ENCODE measurements at regions not wholly inside any gene's neighbourhood (a gene's known extent, or its start where the extent isn't known, plus 50 kb on each side); places are given as distances from the start of the nearest gene placed in this dataset.

DNA sequence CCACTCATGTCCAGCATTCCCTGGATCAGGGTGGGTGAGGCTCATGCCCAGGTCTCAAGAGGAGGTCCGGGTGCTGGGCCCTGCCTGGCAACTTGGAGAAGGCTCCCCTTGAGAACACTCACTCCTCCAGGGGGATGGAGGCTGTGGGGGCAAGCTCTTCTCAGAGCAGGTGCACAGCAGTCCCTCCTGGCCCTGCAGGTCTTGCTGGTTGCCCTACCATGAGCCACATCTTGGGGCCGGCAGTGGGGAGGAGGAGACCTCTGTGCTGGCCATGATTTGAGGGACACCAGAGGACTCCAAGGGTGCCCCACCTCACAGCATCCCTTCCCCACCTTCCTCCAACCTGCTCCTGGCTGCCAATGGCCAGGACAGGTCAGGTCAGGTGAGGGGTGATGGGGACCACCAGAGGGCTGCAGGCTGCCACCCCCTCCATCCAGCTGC is 87.4 kb upstream of the RET start:
- no peak for ATAC-seq
- Histone ChIP-seq H3F3A (replicated peaks; ENCODE audit: low read depth) (no peaks in the 10 kb centered on the region), H3K4me2 (no peak overlapping the region), H3K27ac (ENCODE audit: low read depth) (no peak overlapping the region), H3K4me1 (ENCODE audit: insufficient read depth) (no peaks in the 10 kb centered on the region), H2AFZ (no peak overlapping the region), H3K4me3 (no peak overlapping the region), H3K9me2 (ENCODE audit: insufficient read depth) (0 out of 2 replicates have a peak, but pooled peaks cover 2% of the 10 kb centered on the region), H3K36me3 (ENCODE audit: insufficient read depth) (no peaks in the 10 kb centered on the region), H3K27me3 (ENCODE audit: insufficient read depth) (no peaks in the 10 kb centered on the region), H4K20me1 (replicated peaks; ENCODE audit: insufficient read depth) (no peaks in the 10 kb centered on the region), H3K79me2 (replicated peaks; ENCODE audit: insufficient read depth) (no peaks in the 10 kb centered on the region)
- H3K4me3 Mint-ChIP-seq, result no peak overlapping the region
- DNase-seq (ENCODE audit: low spot score), result no peak
- peaks cover 3% of the 10 kb centered on the region; the same call in 1 of the 3 replicates for H3K36me3 Mint-ChIP-seq (ENCODE audit: low read depth)
- H3K9me3 Mint-ChIP-seq, result no peaks in the 10 kb centered on the region; the same call in 2 of the 3 replicates
- H3K27ac Mint-ChIP-seq, result no peak overlapping the region; the same call in 1 of the 2 replicates
- TF ChIP-seq EZH2phosphoT487 (IDR thresholded peaks at IDR 0.05; ENCODE audit: unreplicated experiment) (no peak), CTCF (conservative IDR thresholded peaks at IDR 0.05; ENCODE audit: low read depth in 2 of 2) (no peak), NANOG (IDR thresholded peaks at IDR 0.05; ENCODE audit: borderline replicate concordance) (no peak), CREB1 (CRISPR knock-in tag; IDR thresholded peaks at IDR 0.05; ENCODE audit: low read depth) (no peak), ZNF462 (CRISPR knock-in tag; IDR thresholded peaks at IDR 0.05) (no peak), JUNB (IDR thresholded peaks at IDR 0.05; ENCODE audit: unreplicated experiment) (no peak), STAT1 (IDR thresholded peaks at IDR 0.05; ENCODE audit: unreplicated experiment) (no peak), REST (IDR thresholded peaks at IDR 0.05; ENCODE audit: unreplicated experiment) (no peak), ZNF114 (CRISPR knock-in tag; IDR thresholded peaks at IDR 0.05) (no peak), EZH2 (IDR thresholded peaks at IDR 0.05; ENCODE audit: low read depth, unreplicated experiment) (no peak), ZNF331 (CRISPR knock-in tag; IDR thresholded peaks at IDR 0.05; ENCODE audit: low read depth) (no peak), POLR2AphosphoS5 (IDR thresholded peaks at IDR 0.05; ENCODE audit: low read depth) (no peak)
- TF ChIP-seq, protein P1, sequence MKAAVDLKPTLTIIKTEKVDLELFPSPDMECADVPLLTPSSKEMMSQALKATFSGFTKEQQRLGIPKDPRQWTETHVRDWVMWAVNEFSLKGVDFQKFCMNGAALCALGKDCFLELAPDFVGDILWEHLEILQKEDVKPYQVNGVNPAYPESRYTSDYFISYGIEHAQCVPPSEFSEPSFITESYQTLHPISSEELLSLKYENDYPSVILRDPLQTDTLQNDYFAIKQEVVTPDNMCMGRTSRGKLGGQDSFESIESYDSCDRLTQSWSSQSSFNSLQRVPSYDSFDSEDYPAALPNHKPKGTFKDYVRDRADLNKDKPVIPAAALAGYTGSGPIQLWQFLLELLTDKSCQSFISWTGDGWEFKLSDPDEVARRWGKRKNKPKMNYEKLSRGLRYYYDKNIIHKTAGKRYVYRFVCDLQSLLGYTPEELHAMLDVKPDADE (IDR thresholded peaks at IDR 0.05), result no peak
- H3K4me1 Mint-ChIP-seq, result no peaks in the 10 kb centered on the region; the same call in 2 of the 3 replicates
- peaks cover 14% of the 10 kb centered on the region for H3K27me3 Mint-ChIP-seq (ENCODE audit: insufficient read depth, low read depth, poor library complexity)
